GM12878 (cell line): ENCODE measurements at regions not wholly inside any gene's neighbourhood (a gene's known extent, or its start where the extent isn't known, plus 50 kb on each side); places are given as distances from the start of the nearest gene placed in this dataset.

Experiments
- IRF3 ChIP-seq: fragments of 450-650 bp; IDR thresholded peaks from 2 replicates; pipeline ENCODE4 v1.6.1; 2014; ENCODE audit warnings: mild to moderate bottlenecking
- KDM1A ChIP-seq: fragments of 200-600 bp; sonication (generic); IDR thresholded peaks from 2 replicates; pipeline ENCODE4 v1.6.1; 2016; ENCODE audit warnings: borderline replicate concordance
- POLR2AphosphoS5 ChIP-seq: IDR thresholded peaks from 2 replicates; pipeline ENCODE4 v1.6.1; 2011; ENCODE audit warnings: mild to moderate bottlenecking, low read length, inconsistent platforms
- RBBP5 ChIP-seq: fragments of 200-600 bp; sonication (generic); conservative IDR thresholded peaks from 2 replicates; pipeline ENCODE4 v1.6.1; 2016
- SUZ12 ChIP-seq: fragments of 200-600 bp; sonication (generic); IDR thresholded peaks from one replicate; pipeline ENCODE4 v1.6.1; 2018; ENCODE audit warnings: antibody characterized with exemption, mild to moderate bottlenecking; ENCODE audit not compliant: unreplicated experiment
- TF ChIP-seq, protein P1 (sequence below): IDR thresholded peaks from 2 replicates; pipeline ENCODE4 v1.6.1; 2012; ENCODE audit warnings: low read depth, low read length, improper control_type of control experiment
- TF ChIP-seq, protein P2 (sequence below), 3 experiments: IDR thresholded peaks in 2 of 3; conservative IDR thresholded peaks in 1 of 3; 2 replicates each; pipeline ENCODE4 v1.5.1; 2011; ENCODE audit warnings: low read depth in 3 of 3, low read length in 3 of 3, mild to moderate bottlenecking in 3 of 3, control low read depth in 2 of 3, moderate library complexity in 2 of 3, inconsistent platforms in 1 of 3, mixed read lengths in 1 of 3; ENCODE audit not compliant: control insufficient read depth in 2 of 3, insufficient read depth in 1 of 3; ENCODE audit errors: extremely low read depth in 1 of 3

DNA sequence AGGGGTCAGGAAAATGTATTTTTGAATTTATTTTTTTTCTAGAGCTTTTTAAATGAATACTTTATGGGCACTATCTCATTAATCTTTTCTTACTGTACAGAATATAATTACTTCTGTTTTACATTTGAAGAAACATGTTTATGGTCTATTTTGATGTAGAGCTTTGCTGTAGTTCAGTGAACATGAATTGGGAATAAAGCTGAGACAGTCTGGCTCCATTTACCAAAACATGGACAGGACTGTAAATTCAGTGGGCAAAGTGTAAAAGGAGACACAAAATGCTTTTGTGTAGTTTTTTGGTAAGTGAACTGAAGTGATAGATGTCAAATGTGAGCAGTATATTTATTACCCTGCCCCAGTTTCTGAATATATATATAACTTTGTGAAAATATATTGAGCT lies 1298.8 kb upstream of the NXPH2 start:
- TF ChIP-seq IRF3 (no peak), RBBP5 (no peak), KDM1A (no peak), SUZ12 (no peak), POLR2AphosphoS5 (no peak)
- TF ChIP-seq, protein P1, sequence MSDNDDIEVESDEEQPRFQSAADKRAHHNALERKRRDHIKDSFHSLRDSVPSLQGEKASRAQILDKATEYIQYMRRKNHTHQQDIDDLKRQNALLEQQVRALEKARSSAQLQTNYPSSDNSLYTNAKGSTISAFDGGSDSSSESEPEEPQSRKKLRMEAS = no peak
- TF ChIP-seq, protein P2, sequence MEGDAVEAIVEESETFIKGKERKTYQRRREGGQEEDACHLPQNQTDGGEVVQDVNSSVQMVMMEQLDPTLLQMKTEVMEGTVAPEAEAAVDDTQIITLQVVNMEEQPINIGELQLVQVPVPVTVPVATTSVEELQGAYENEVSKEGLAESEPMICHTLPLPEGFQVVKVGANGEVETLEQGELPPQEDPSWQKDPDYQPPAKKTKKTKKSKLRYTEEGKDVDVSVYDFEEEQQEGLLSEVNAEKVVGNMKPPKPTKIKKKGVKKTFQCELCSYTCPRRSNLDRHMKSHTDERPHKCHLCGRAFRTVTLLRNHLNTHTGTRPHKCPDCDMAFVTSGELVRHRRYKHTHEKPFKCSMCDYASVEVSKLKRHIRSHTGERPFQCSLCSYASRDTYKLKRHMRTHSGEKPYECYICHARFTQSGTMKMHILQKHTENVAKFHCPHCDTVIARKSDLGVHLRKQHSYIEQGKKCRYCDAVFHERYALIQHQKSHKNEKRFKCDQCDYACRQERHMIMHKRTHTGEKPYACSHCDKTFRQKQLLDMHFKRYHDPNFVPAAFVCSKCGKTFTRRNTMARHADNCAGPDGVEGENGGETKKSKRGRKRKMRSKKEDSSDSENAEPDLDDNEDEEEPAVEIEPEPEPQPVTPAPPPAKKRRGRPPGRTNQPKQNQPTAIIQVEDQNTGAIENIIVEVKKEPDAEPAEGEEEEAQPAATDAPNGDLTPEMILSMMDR (IDR thresholded peaks at IDR 0.05 in 2 of 3, conservative IDR thresholded peaks at IDR 0.05 in 1 of 3; ENCODE audit: control insufficient read depth in 2 of 3, extremely low read depth in 1 of 3, insufficient read depth in 1 of 3, low read depth in 3 of 3, low read length in 3 of 3) = no peak
